ENCODE measurements at regions not wholly inside any gene's neighbourhood (a gene's known extent, or its start where the extent isn't known, plus 50 kb on each side); places are given as distances from the start of the nearest gene placed in this dataset.

GRCh38 chr14:87111126-87111525, 881.9 kb downstream of the GALC start:
- no peak for TF ChIP-seq CTCF (IDR thresholded peaks at IDR 0.05)
- no peak for TF ChIP-seq POLR2A (IDR thresholded peaks at IDR 0.05)

Data from right lobe of liver (tissue), 4 donors.